ENCODE measurements at regions not wholly inside any gene's neighbourhood (a gene's known extent, or its start where the extent isn't known, plus 50 kb on each side); places are given as distances from the start of the nearest gene placed in this dataset.
"Not testable (repeated sequence)": the region's sequence is repeated elsewhere in the genome, so short reads cannot be mapped to it uniquely, and the experiment has no call there.

- not testable (repeated sequence) for TF ChIP-seq EZH2phosphoT487 (IDR thresholded peaks at IDR 0.05; ENCODE audit: borderline replicate concordance, low read depth, low read length); CTCF (conservative IDR thresholded peaks at IDR 0.05; ENCODE audit: low read length)
Measured at GRCh38 chr16:29289516-29290239, 116.8 kb downstream of the NPIPB11 start.
